OCI-LY3 (cell line): ENCODE measurements at regions not wholly inside any gene's neighbourhood (a gene's known extent, or its start where the extent isn't known, plus 50 kb on each side); places are given as distances from the start of the nearest gene placed in this dataset.

Experiments used
- H2AFZ ChIP-seq: fragments of 200-600, 300-600 bp; shearing (Covaris generic); 2 replicates; pipeline ENCODE4 v1.6.0; 2014; ENCODE audit warnings: antibody characterized with exemption, low read depth, low read length
- H3K27ac ChIP-seq: fragments of 200-600, 300-600 bp; sonication (generic); 2 replicates; pipeline ENCODE4 v1.5.1; 2014; ENCODE audit warnings: mild to moderate bottlenecking, low read length, moderate library complexity, mixed read lengths
- H3K27me3 ChIP-seq: fragments of 200-600, 300-600 bp; sonication (generic); 2 replicates; pipeline ENCODE4 v1.6.1; 2014; ENCODE audit warnings: low read depth, low read length, mixed read lengths
- H3K36me3 ChIP-seq: fragments of 200-600, 300-600 bp; sonication (generic); replicated peaks from 2 replicates; pipeline ENCODE3; 2014; ENCODE audit warnings: low read depth, low read length, mixed read lengths
- H3K4me1 ChIP-seq: fragments of 300-600, 200-600 bp; sonication (generic); 2 replicates; pipeline ENCODE4 v1.6.1; 2014; ENCODE audit warnings: low read length, mixed read lengths
- H3K4me2 ChIP-seq: fragments of 200-600, 300-600 bp; sonication (generic); 2 replicates; pipeline ENCODE4 v1.6.1; 2014; ENCODE audit warnings: low read length, mixed read lengths
- H3K4me3 ChIP-seq: fragments of 300-600, 200-600 bp; sonication (generic); 2 replicates; pipeline ENCODE4 v1.5.1; 2014; ENCODE audit warnings: antibody characterized with exemption, mild to moderate bottlenecking, low read length, moderate library complexity
- H3K79me2 ChIP-seq: fragments of 300-600, 200-600 bp; shearing (Covaris generic); 2 replicates; pipeline ENCODE4 v1.6.1; 2014; ENCODE audit warnings: mild to moderate bottlenecking, low read length, mixed read lengths
- H3K9ac ChIP-seq: fragments of 300-600, 200-600 bp; shearing (Covaris generic); 2 replicates; pipeline ENCODE4 v1.6.0; 2014; ENCODE audit warnings: mild to moderate bottlenecking, low read length, moderate library complexity
- H3K9me3 ChIP-seq: fragments of 200-600, 300-600 bp; shearing (Covaris generic); 2 replicates; pipeline ENCODE4 v1.6.1; 2014; ENCODE audit warnings: low read length, mixed read lengths; ENCODE audit not compliant: insufficient read depth
- H4K20me1 ChIP-seq: fragments of 200-600, 300-600 bp; sonication (generic); 2 replicates; pipeline ENCODE4 v1.6.1; 2016; ENCODE audit warnings: low read length, mixed read lengths; ENCODE audit not compliant: insufficient read depth
- EZH2phosphoT487 ChIP-seq: fragments of 200-600 bp; shearing (Covaris generic); IDR thresholded peaks from 2 replicates; pipeline ENCODE4 v1.6.1; 2018; ENCODE audit warnings: antibody characterized with exemption, mixed run types, low read depth
- TF ChIP-seq, protein P1 (sequence below): fragments of 200-600, 300-600 bp; sonication (generic); IDR thresholded peaks from 2 replicates; pipeline ENCODE4 v1.5.1; 2014; ENCODE audit warnings: antibody characterized with exemption, low read length, low read depth

DNA sequence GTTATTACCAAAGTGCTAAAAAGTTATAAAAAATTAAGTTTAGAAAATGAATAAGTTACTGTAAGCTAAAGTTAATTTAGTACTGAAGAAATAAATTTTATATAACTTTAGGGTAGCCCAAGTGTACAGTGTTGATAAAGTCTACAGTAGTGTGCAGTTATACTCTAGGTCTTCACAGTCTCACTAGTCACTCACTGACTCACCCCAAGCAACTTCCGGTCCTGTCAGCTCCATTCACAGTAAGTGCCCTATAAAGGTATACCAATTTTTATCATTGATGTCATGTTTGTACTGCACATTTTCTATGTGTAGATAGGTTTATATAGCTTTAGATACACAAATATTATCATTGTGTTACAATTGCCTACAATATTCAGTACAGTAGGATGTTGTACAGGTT, 518.3 kb upstream of the PIK3C3 start:
- no peak overlapping the region for H3K27ac ChIP-seq
- H3K4me2 ChIP-seq, result no peak overlapping the region
- H3K4me3 ChIP-seq, result no peak overlapping the region
- no peaks in the 10 kb centered on the region for H3K27me3 ChIP-seq
- TF ChIP-seq, protein P1, sequence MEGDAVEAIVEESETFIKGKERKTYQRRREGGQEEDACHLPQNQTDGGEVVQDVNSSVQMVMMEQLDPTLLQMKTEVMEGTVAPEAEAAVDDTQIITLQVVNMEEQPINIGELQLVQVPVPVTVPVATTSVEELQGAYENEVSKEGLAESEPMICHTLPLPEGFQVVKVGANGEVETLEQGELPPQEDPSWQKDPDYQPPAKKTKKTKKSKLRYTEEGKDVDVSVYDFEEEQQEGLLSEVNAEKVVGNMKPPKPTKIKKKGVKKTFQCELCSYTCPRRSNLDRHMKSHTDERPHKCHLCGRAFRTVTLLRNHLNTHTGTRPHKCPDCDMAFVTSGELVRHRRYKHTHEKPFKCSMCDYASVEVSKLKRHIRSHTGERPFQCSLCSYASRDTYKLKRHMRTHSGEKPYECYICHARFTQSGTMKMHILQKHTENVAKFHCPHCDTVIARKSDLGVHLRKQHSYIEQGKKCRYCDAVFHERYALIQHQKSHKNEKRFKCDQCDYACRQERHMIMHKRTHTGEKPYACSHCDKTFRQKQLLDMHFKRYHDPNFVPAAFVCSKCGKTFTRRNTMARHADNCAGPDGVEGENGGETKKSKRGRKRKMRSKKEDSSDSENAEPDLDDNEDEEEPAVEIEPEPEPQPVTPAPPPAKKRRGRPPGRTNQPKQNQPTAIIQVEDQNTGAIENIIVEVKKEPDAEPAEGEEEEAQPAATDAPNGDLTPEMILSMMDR, result no peak
- peaks cover 11% of the 10 kb centered on the region for H3K4me1 ChIP-seq
- no peak overlapping the region for H3K9ac ChIP-seq
- no peaks in the 10 kb centered on the region for H4K20me1 ChIP-seq
- H3K79me2 ChIP-seq, result no peaks in the 10 kb centered on the region
- H2AFZ ChIP-seq, result no peak overlapping the region
- peaks cover 4% of the 10 kb centered on the region; the same call in 1 of the 2 replicates for H3K9me3 ChIP-seq
- no peaks in the 10 kb centered on the region for H3K36me3 ChIP-seq

DNA sequence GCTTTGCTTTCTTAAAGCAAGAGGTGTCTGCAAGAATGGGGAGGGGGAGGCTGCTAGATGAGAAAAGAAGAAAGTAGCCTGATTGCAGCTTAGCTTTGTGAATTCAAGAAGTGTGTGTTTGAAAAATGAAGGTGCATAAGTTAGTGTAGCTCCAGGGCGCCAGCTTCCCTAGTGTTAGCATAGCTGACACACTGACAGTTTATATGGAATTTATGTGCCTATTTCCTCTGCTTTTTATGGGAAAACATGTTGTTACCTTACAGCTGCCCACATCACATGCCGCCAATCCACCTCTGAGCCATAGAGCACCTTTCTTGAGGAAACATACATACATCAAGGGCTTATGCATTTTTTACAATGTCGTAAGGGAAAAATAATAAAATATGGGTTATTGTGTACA, 536.4 kb upstream of the PIK3C3 start:
- H3K4me3 ChIP-seq, result no peak overlapping the region
- no peaks in the 10 kb centered on the region for H3K27me3 ChIP-seq
- no peak overlapping the region for H3K9ac ChIP-seq
- TF ChIP-seq, protein P1, result no peak
- no peak for TF ChIP-seq EZH2phosphoT487
- H4K20me1 ChIP-seq, result no peaks in the 10 kb centered on the region
- H2AFZ ChIP-seq, result no peak overlapping the region
- H3K27ac ChIP-seq, result no peak overlapping the region
- no peaks in the 10 kb centered on the region for H3K9me3 ChIP-seq
- no peaks in the 10 kb centered on the region for H3K4me1 ChIP-seq
- H3K36me3 ChIP-seq, result no peaks in the 10 kb centered on the region
- no peak overlapping the region for H3K4me2 ChIP-seq
- no peaks in the 10 kb centered on the region for H3K79me2 ChIP-seq

DNA sequence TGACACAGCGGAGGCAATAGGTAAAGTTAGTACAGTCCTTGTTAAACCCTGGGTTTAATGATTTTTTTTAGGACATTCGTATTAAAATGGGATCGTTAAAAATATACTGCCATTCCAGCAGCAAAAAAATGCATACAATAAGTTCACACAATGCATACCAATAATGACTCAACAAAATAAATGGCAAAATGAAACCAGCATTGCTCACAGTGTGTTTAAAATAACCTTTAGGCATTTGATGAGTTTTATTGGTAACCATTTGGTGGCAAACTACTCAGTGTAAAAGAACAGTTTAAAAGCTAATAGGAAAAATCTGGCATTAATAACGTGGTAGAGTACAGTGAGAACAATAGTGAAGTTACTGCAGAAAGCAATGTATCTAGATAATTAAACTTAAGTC, 539.0 kb upstream of the PIK3C3 start:
- TF ChIP-seq EZH2phosphoT487, result no peak
- TF ChIP-seq, protein P1, result no peak
- no peak overlapping the region for H2AFZ ChIP-seq
- H4K20me1 ChIP-seq, result no peaks in the 10 kb centered on the region
- no peaks in the 10 kb centered on the region for H3K27me3 ChIP-seq
- no peak overlapping the region for H3K27ac ChIP-seq
- no peak overlapping the region for H3K4me3 ChIP-seq
- no peaks in the 10 kb centered on the region for H3K79me2 ChIP-seq
- H3K9ac ChIP-seq, result no peak overlapping the region
- no peaks in the 10 kb centered on the region for H3K9me3 ChIP-seq
- H3K4me2 ChIP-seq, result no peak overlapping the region
- H3K4me1 ChIP-seq, result no peaks in the 10 kb centered on the region
- no peaks in the 10 kb centered on the region for H3K36me3 ChIP-seq

DNA sequence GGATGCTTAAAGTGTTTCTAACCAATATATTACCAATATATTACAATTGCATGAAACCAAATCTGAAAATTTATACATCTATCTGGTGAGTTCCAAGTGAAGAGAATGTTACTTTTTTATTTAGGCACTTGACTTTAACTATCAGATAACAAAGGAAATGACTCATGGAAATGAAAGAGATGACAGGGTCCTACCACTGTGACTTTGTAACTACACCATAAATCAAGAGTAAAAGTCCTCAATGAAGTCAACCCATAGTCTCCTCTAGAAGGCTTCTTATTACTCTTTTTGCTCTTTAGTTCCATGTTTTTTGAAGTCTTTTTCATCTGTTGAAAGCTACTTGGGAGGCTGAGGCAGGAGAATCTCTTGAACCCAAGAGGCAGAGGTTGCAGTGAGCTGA, 545.0 kb upstream of the PIK3C3 start:
- Histone ChIP-seq H3K4me2 (no peak overlapping the region), H3K9ac (no peak overlapping the region), H3K4me3 (no peak overlapping the region), H3K27ac (no peak overlapping the region), H3K9me3 (no peaks in the 10 kb centered on the region), H3K4me1 (no peaks in the 10 kb centered on the region), H3K27me3 (no peaks in the 10 kb centered on the region), H3K79me2 (no peaks in the 10 kb centered on the region), H2AFZ (no peak overlapping the region), H3K36me3 (no peaks in the 10 kb centered on the region), H4K20me1 (no peaks in the 10 kb centered on the region)
- TF ChIP-seq, protein P1, result no peak
- TF ChIP-seq EZH2phosphoT487, result no peak
